MCF 10A (cell line): ENCODE measurements at regions not wholly inside any gene's neighbourhood (a gene's known extent, or its start where the extent isn't known, plus 50 kb on each side); places are given as distances from the start of the nearest gene placed in this dataset.

Source experiments
- BruUV-seq: library from RNA; stranded (reverse); fragments of 400-500 nt; replicated peaks from 2 replicates; lab custom pipeline; 2021; lab: Mats Ljungman, UMichigan
- CTCF ChIA-PET: fragments of 300-600 bp; sonication (Branson Sonifier 250); formaldehyde crosslinking; extraction: SDS; loops from one replicate; lab custom pipeline; 2021; ENCODE audit warnings: antibody characterized with exemption, inconsistent platforms; lab: Yijun Ruan, JAX
- POLR2A ChIA-PET: fragments of 300-600, 350-650 bp; sonication (Branson Sonifier 250); formaldehyde crosslinking; extraction: SDS; loops from one replicate; lab custom pipeline; 2020; ENCODE audit warnings: antibody characterized with exemption, inconsistent platforms; lab: Yijun Ruan, JAX
- DNase-seq: peaks from one replicate; pipeline ENCODE4 v3.0.0-alpha.2; 2018; ENCODE audit not compliant: unreplicated experiment
- H3K27ac Mint-ChIP-seq: one replicate; pipeline ENCODE4 v1.8.0; 2022; ENCODE audit warnings: mild to moderate bottlenecking, low read depth, mixed read lengths; ENCODE audit not compliant: unreplicated experiment
- H3K27me3 Mint-ChIP-seq: one replicate; pipeline ENCODE4 v1.8.0; 2022; ENCODE audit warnings: mixed read lengths; ENCODE audit not compliant: insufficient read depth, unreplicated experiment
- H3K36me3 Mint-ChIP-seq: one replicate; pipeline ENCODE4 v1.8.0; 2022; ENCODE audit warnings: mild to moderate bottlenecking, moderate library complexity, mixed read lengths; ENCODE audit not compliant: insufficient read depth, unreplicated experiment
- H3K4me1 Mint-ChIP-seq: one replicate; pipeline ENCODE4 v1.8.0; 2022; ENCODE audit warnings: mixed read lengths; ENCODE audit not compliant: insufficient read depth, unreplicated experiment
- H3K4me3 Mint-ChIP-seq: one replicate; pipeline ENCODE4 v1.8.0; 2022; ENCODE audit warnings: mild to moderate bottlenecking, moderate library complexity, mixed read lengths; ENCODE audit not compliant: unreplicated experiment
- H3K9me3 Mint-ChIP-seq: one replicate; pipeline ENCODE4 v1.8.0; 2022; ENCODE audit warnings: mixed read lengths; ENCODE audit not compliant: unreplicated experiment
- intact Hi-C: fragments of 100-400 bp; cut with micrococcal nuclease; formaldehyde crosslinking; loops from 2 replicates; pipeline ENCODE4 v1.14.1; 2022
- TF ChIP-seq, protein P1 (sequence below): fragments of 200-600 bp; IDR thresholded peaks from one replicate; pipeline ENCODE4 v1.8.0; 2022; ENCODE audit warnings: antibody characterized with exemption, mild to moderate bottlenecking; ENCODE audit not compliant: unreplicated experiment

DNA sequence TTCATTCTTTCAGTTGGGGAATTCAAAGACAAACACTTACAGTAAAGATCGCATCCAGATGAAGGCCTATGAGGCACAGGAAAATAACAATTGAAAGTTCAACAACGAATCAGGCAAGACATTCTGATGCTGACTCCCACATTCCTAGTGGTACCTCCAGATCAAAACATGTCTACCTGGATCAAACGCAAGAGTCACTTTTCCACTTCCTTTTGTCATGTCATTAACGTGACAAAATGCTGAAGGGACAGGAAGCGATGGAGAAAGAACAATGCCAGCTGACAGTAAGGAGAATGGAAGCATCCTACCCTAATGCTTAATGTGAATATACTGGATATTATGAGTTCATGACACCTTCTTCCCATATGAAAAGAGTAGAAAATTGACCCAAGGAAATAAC is 365.4 kb upstream of the CDH11 start:
- H3K9me3 Mint-ChIP-seq: peaks cover 41% of the 10 kb centered on the region
- H3K4me1 Mint-ChIP-seq: no peaks in the 10 kb centered on the region
- no peak for DNase-seq
- BruUV-seq: no TSS peak
- no peaks in the 10 kb centered on the region for H3K36me3 Mint-ChIP-seq
- TF ChIP-seq, protein P1, sequence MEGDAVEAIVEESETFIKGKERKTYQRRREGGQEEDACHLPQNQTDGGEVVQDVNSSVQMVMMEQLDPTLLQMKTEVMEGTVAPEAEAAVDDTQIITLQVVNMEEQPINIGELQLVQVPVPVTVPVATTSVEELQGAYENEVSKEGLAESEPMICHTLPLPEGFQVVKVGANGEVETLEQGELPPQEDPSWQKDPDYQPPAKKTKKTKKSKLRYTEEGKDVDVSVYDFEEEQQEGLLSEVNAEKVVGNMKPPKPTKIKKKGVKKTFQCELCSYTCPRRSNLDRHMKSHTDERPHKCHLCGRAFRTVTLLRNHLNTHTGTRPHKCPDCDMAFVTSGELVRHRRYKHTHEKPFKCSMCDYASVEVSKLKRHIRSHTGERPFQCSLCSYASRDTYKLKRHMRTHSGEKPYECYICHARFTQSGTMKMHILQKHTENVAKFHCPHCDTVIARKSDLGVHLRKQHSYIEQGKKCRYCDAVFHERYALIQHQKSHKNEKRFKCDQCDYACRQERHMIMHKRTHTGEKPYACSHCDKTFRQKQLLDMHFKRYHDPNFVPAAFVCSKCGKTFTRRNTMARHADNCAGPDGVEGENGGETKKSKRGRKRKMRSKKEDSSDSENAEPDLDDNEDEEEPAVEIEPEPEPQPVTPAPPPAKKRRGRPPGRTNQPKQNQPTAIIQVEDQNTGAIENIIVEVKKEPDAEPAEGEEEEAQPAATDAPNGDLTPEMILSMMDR: no peak
- H3K27ac Mint-ChIP-seq: no peak overlapping the region
- H3K27me3 Mint-ChIP-seq: no peaks in the 10 kb centered on the region
- ChIA-PET CTCF (no interaction called here), POLR2A (no interaction called here)
- intact Hi-C loops: no loop called here
- H3K4me3 Mint-ChIP-seq: no peak overlapping the region

DNA sequence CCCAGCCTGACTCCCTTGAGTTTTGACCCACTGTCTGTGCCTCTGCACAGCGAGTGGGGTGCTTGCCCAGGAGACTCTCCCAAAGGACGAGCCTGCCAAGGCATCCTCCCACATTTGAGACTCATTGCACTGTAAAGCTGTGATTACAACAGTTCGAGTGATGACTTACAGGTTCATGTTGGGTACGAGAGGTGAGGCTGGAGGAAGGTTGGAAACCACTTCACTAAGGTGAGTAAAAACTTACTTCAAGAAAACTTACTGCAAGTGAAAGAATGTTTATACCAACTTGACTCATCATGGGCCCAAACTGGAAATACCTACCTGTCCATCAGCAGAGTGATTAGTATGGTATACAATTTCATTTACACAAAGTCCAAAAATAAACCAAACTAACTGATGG is 360.1 kb upstream of the CDH11 start:
- BruUV-seq: no TSS peak
- Mint-ChIP-seq H3K27ac (no peak overlapping the region), H3K4me3 (no peak overlapping the region), H3K4me1 (no peaks in the 10 kb centered on the region), H3K36me3 (no peaks in the 10 kb centered on the region), H3K9me3 (peaks cover 29% of the 10 kb centered on the region), H3K27me3 (no peaks in the 10 kb centered on the region)
- ChIA-PET CTCF (interaction anchor here (0.7 kb wide), 1 partner anchor 522 kb away, joined by 3 read pairs; no protein-coding TSS in a partner anchor), POLR2A (no interaction called here)
- TF ChIP-seq, protein P1: no peak
- DNase-seq: peak; percentile 6
- intact Hi-C loops: no loop called here

DNA sequence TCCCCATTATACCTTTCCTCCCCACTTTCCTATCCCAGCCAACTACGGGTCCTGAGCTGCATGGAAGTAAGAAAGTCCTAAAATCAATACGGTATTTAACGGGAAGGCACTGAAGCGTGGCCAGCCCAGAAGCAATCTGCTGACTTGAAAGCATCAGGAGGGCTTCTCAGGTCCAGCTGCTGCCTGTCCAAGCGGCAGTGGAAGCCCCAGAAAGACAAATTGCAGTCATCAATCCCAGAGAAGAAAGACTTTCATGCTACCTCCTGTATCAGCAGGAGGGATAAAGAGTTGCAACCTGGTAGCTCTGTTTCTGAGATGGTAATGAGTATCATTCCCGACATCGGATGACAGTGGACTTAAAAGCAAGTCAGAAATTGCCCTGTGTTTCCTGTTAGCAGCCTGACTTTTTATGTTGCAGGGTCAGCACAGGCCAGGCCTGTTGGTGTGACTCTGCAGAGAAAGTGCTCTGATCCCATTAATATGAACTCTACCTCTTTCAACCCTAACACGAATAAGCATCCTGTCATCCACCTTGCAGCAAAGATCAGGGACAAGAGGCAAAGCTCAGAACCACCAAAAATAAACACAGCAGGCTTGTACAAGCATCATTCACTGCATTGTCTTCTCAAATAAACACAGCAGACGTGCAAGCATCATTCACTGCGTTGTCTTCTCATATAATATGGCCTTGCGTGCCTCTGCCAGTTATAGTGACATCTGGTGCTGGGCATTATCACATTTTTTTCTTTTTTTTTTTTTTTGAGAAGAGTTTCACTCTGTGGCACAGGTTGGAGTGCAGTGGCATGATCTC is 358.6 kb upstream of the CDH11 start:
- intact Hi-C loops: no loop called here
- Mint-ChIP-seq H3K9me3 (peaks cover 27% of the 10 kb centered on the region), H3K4me1 (no peaks in the 10 kb centered on the region), H3K36me3 (no peaks in the 10 kb centered on the region), H3K4me3 (no peak overlapping the region), H3K27ac (no peak overlapping the region), H3K27me3 (no peaks in the 10 kb centered on the region)
- BruUV-seq: no TSS peak
- ChIA-PET POLR2A (no interaction called here), CTCF (interaction anchor here (0.6 kb wide), 1 partner anchor 521 kb away, joined by 3 read pairs; no protein-coding TSS in a partner anchor)
- TF ChIP-seq, protein P1: no peak
- no peak for DNase-seq

DNA sequence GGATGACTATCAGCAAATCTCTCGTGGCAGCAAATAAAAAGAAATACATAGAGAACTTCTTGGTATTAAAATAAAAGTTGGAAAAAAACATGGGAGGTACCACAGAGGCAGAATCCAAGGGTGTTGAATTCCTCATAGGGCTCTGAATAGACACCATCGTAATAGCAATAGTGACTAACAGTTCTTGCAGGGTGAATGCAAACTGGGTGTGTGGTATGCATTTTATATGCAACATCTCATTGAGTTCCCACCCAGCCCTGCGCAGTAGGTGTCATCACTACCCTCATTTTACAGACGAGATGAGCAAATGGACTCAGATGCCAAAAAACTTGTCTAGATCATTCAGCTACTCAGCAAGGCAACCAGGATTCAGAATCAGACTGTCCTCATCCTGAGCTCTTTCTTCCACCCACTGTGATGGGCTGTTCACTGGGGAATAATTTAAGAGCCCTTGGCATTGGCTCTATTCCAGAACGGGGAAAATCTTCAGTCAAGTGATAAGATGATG is 354.6 kb upstream of the CDH11 start:
- Mint-ChIP-seq H3K4me1 (no peaks in the 10 kb centered on the region), H3K9me3 (peaks cover 27% of the 10 kb centered on the region), H3K4me3 (no peak overlapping the region), H3K27me3 (no peaks in the 10 kb centered on the region), H3K36me3 (no peaks in the 10 kb centered on the region), H3K27ac (no peak overlapping the region)
- TF ChIP-seq, protein P1: no peak
- POLR2A ChIA-PET: no interaction called here
- no TSS peak for BruUV-seq
- intact Hi-C loops: no loop called here
- CTCF ChIA-PET: no interaction called here
- no peak for DNase-seq
